BJ (cell line): ENCODE measurements at regions not wholly inside any gene's neighbourhood (a gene's known extent, or its start where the extent isn't known, plus 50 kb on each side); places are given as distances from the start of the nearest gene placed in this dataset.
A peak's percentile ranks its signal among the peaks of the same experiment; 100 is the strongest.

Experiments used
- CTCF ChIA-PET: fragments of 350-600 bp; formaldehyde crosslinking; extraction: SDS; loops from one replicate; lab custom pipeline; 2021; ENCODE audit warnings: antibody characterized with exemption, inconsistent platforms; lab: Yijun Ruan, JAX
- POLR2A ChIA-PET: fragments of 300-600 bp; sonication (Branson Sonifier 250); formaldehyde crosslinking; extraction: SDS; loops from one replicate; lab custom pipeline; 2021; ENCODE audit warnings: antibody characterized with exemption; lab: Charles Lee
- DNase-seq: peaks from one replicate; pipeline ENCODE4 v3.0.0-alpha.2; 2011; ENCODE audit warnings: low read depth
- H3K27me3 ChIP-seq: 2 replicates; pipeline ENCODE4 v1.6.0; 2011; ENCODE audit warnings: low read length; ENCODE audit not compliant: control insufficient read depth, insufficient read depth
- H3K36me3 ChIP-seq: 2 replicates; pipeline ENCODE4 v1.5.1; 2011; ENCODE audit warnings: low read length; ENCODE audit not compliant: control insufficient read depth, insufficient read depth
- H3K4me3 ChIP-seq: 2 replicates; pipeline ENCODE4 v1.5.1; 2011; ENCODE audit warnings: low read depth, mild to moderate bottlenecking, control low read depth, low read length
- TF ChIP-seq, protein P1 (sequence below): IDR thresholded peaks from 2 replicates; pipeline ENCODE4 v1.5.1; 2011; ENCODE audit warnings: low read depth, mild to moderate bottlenecking, control low read depth, inconsistent platforms, low read length, moderate library complexity; ENCODE audit not compliant: insufficient read depth

DNA sequence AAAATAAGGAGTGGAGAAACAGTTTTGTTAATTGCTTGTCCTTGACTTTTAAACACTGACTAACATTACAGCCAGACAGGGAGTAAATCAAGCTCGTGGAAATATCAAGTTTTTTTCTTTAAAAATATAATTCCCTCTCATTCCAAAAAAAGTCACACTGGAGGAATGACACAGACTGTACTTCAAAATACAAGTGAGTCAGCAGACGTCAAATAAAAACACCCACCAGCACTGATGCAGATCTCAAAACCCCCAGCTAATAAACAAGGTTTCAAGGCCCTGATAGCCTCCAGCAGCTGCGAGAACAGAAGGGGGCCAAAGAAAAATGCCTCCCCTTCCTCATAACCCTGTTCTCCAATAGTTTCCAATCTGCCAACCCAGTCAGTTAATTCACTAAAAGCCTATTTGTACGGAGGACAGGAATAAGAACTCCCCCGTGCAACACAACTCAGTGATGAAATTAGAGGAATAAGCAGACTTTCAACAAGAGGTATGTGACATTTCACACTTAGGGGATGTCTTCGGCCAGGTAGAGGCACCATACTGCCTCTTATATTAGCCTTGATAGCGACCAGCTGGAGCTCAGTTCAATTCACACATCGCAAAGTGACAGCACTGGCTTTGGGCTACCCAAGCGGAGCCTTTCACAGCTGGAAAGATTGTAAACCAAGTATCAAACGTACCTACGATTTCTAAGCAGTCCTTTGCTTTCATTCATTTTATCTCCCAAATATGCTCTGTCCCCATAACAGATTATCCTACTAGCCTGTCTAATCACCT is 561.0 kb upstream of the KLF12 start:
- Histone ChIP-seq H3K27me3 (no peaks in the 10 kb centered on the region; the same call in none of the 2 replicates), H3K4me3 (no peak overlapping the region), H3K36me3 (no peaks in the 10 kb centered on the region)
- ChIA-PET CTCF (no interaction called here), POLR2A (no interaction called here)
- TF ChIP-seq, protein P1, sequence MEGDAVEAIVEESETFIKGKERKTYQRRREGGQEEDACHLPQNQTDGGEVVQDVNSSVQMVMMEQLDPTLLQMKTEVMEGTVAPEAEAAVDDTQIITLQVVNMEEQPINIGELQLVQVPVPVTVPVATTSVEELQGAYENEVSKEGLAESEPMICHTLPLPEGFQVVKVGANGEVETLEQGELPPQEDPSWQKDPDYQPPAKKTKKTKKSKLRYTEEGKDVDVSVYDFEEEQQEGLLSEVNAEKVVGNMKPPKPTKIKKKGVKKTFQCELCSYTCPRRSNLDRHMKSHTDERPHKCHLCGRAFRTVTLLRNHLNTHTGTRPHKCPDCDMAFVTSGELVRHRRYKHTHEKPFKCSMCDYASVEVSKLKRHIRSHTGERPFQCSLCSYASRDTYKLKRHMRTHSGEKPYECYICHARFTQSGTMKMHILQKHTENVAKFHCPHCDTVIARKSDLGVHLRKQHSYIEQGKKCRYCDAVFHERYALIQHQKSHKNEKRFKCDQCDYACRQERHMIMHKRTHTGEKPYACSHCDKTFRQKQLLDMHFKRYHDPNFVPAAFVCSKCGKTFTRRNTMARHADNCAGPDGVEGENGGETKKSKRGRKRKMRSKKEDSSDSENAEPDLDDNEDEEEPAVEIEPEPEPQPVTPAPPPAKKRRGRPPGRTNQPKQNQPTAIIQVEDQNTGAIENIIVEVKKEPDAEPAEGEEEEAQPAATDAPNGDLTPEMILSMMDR = no peak
- DNase-seq = no peak

DNA sequence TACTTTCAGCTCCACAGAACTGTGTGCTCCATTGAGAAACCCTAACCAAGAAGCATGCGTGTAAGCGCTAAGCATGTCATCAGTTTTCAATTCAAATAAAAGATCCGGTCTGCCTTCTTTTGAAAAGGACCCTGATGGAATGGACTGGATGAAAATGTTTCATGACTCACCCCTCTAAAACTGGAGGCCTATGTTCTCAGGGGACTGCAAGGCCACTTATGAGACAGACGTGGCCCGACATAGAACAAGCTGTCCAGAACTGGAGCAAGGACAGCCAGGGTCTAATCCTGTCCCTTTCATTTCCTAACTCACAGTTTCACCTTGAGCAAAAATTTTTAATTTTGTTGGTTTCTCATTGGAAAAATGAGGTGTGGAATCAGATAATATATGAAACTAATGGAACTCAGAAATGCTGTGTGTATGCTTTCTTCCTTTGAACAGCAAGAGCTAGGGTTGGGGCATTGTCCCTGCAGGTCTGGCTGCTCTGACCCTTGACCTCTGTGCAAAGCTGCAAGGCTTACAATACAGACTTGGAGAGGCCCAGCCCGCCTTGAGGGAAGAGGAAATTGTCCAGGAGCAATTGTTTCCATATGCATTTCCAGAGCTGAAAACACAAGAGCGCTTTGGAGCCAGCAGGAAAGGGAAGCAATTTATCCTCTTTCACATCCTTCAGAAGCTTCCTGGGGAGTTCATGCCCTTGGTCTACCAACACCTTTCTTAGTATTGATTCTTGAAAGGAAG is 553.4 kb upstream of the KLF12 start:
- ChIA-PET POLR2A (no interaction called here), CTCF (no interaction called here)
- no peak for DNase-seq
- no peaks in the 10 kb centered on the region; the same call in none of the 2 replicates for H3K27me3 ChIP-seq
- no peaks in the 10 kb centered on the region for H3K36me3 ChIP-seq
- H3K4me3 ChIP-seq = no peak overlapping the region
- TF ChIP-seq, protein P1 = no peak

DNA sequence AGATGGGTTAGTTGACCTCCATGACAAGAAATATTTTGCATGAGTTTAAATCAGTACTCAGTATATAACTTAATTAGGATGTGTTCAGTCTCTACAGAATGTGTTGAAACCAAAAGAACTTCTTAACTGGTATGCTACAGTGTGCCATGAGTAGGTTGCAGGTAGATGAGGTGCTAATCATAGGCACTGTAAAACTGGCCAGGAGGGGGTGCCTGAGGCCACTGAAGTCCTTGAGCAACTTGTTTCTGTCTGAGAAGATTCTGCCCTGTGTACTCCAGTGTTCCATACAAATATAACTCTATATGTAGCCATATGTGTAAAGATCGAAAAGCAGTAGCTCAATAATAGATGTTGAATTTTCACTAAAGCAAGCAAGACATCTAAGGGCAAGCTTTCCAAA is 549.2 kb upstream of the KLF12 start:
- CTCF ChIA-PET = interaction anchor here (1.0 to 2.1 kb wide), 2 partner anchors 10 to 536 kb away, joined by 3 to 6 read pairs; no protein-coding TSS in a partner anchor
- no peak for DNase-seq
- TF ChIP-seq, protein P1 = peak; percentile 27; the same call in 1 of the 2 replicates
- Histone ChIP-seq H3K4me3 (no peak overlapping the region), H3K27me3 (no peaks in the 10 kb centered on the region), H3K36me3 (no peaks in the 10 kb centered on the region)
- POLR2A ChIA-PET = no interaction called here

DNA sequence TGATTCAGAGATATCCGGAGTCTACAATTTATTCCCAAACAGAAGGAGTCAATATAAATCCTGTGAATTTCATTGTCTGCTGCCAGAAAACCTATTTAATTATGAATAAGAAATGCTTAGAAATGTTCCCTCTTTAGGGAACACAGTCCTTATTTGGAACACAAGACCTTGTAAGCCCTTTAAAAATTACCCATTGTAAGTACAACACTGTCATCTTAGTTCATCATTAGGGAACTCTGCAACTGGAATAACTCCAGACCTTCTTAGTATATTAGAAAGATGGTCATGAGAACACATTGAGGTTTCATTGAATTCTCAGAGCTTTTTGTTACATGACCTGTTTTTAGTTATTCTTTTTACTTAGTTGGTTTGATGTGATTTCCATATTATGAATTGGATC is 548.5 kb upstream of the KLF12 start:
- ChIA-PET CTCF (interaction anchor here (1.0 to 2.1 kb wide), 2 partner anchors 11 to 537 kb away, joined by 3 to 6 read pairs; no protein-coding TSS in a partner anchor), POLR2A (no interaction called here)
- H3K27me3 ChIP-seq = no peaks in the 10 kb centered on the region
- H3K36me3 ChIP-seq = no peaks in the 10 kb centered on the region
- no peak for DNase-seq
- TF ChIP-seq, protein P1 = no peak
- no peak overlapping the region for H3K4me3 ChIP-seq

DNA sequence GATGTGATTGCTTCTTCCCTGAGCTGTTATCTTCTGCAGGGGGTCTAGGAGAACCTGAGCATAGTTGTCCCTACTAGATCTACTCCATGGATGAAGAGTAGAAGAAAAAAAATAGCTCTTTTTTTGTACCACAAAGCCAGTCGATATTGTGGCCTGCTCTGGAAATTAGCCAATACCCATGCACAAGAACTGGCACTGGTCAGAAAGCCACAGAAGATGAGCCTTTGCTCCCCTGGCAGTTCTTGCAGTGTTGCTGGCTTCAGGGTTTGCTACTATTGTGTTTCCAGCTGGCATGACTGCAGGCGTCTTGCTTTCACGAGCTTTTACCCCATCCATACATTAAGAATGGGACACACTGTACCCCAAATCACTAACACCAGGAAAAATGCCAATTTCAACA is 547.7 kb upstream of the KLF12 start:
- H3K27me3 ChIP-seq = no peaks in the 10 kb centered on the region
- no peak overlapping the region for H3K4me3 ChIP-seq
- TF ChIP-seq, protein P1 = no peak
- POLR2A ChIA-PET = no interaction called here
- CTCF ChIA-PET = interaction anchor here (0.8 kb wide), 1 partner anchor 451 kb away, joined by 3 read pairs; no protein-coding TSS in a partner anchor
- DNase-seq = no peak
- no peaks in the 10 kb centered on the region for H3K36me3 ChIP-seq
